ENCODE measurements at regions not wholly inside any gene's neighbourhood (a gene's known extent, or its start where the extent isn't known, plus 50 kb on each side); places are given as distances from the start of the nearest gene placed in this dataset.

GRCh38 chr7:104963378-104963990 lies 50.5 kb upstream of the KMT2E start:
- no peak for ATAC-seq
- TF ChIP-seq SNAI2 (CRISPR knock-in tag; IDR thresholded peaks at IDR 0.05) (no peak), ZNF70 (CRISPR knock-in tag; IDR thresholded peaks at IDR 0.05) (no peak), CSDC2 (CRISPR knock-in tag; IDR thresholded peaks at IDR 0.05) (no peak)
- TF ChIP-seq, protein P1, sequence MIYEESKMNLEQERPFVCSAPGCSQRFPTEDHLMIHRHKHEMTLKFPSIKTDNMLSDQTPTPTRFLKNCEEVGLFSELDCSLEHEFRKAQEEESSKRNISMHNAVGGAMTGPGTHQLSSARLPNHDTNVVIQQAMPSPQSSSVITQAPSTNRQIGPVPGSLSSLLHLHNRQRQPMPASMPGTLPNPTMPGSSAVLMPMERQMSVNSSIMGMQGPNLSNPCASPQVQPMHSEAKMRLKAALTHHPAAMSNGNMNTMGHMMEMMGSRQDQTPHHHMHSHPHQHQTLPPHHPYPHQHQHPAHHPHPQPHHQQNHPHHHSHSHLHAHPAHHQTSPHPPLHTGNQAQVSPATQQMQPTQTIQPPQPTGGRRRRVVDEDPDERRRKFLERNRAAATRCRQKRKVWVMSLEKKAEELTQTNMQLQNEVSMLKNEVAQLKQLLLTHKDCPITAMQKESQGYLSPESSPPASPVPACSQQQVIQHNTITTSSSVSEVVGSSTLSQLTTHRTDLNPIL (CRISPR knock-in tag; IDR thresholded peaks at IDR 0.05; ENCODE audit: low read depth): no peak

- no peak for ATAC-seq
- TF ChIP-seq CSDC2 (CRISPR knock-in tag; IDR thresholded peaks at IDR 0.05) (peak; percentile 79; the same call in 1 of the 2 replicates), ZNF70 (CRISPR knock-in tag; IDR thresholded peaks at IDR 0.05) (no peak), ISL1 (CRISPR knock-in tag; IDR thresholded peaks at IDR 0.05) (no peak)
Measured at GRCh38 chr7:104963991-104964385, 50.0 kb upstream of the KMT2E start.
